WTC11 (cell line): ENCODE measurements at regions not wholly inside any gene's neighbourhood (a gene's known extent, or its start where the extent isn't known, plus 50 kb on each side); places are given as distances from the start of the nearest gene placed in this dataset.

Experiments
- ATAC-seq: fragments of 200-7000 bp; cut with Tn5 transposase; 2 replicates; pipeline ENCODE4 v1.10.0; 2021; ENCODE audit warnings: mild to moderate bottlenecking, moderate library complexity
- CTCF ChIA-PET: fragments of 300-600 bp; sonication (Branson Sonifier 250); formaldehyde crosslinking; loops from one replicate; lab custom pipeline; 2021; ENCODE audit warnings: antibody characterized with exemption; lab: Charles Lee
- POLR2A ChIA-PET: fragments of 350-600 bp; sonication (Branson Sonifier 250); formaldehyde crosslinking; loops from one replicate; lab custom pipeline; 2021; ENCODE audit warnings: antibody characterized with exemption; lab: Charles Lee
- DNase-seq: peaks from one replicate; pipeline ENCODE4 v3.0.0; 2021; ENCODE audit warnings: low spot score
- H3K27ac Mint-ChIP-seq: 2 replicates; pipeline ENCODE4 v1.8.0; 2021; ENCODE audit warnings: mixed read lengths
- H3K27me3 Mint-ChIP-seq: 2 replicates; pipeline ENCODE4 v1.8.0; 2021; ENCODE audit warnings: low read depth, mild to moderate bottlenecking, moderate library complexity, mixed read lengths
- H3K36me3 Mint-ChIP-seq: 2 replicates; pipeline ENCODE4 v1.8.0; 2021; ENCODE audit warnings: mixed read lengths
- H3K4me1 Mint-ChIP-seq: 2 replicates; pipeline ENCODE4 v1.8.0; 2022; ENCODE audit warnings: mixed read lengths
- H3K4me3 Mint-ChIP-seq: 2 replicates; pipeline ENCODE4 v1.8.0; 2021; ENCODE audit warnings: mild to moderate bottlenecking, moderate library complexity, mixed read lengths
- H3K9me3 Mint-ChIP-seq: 2 replicates; pipeline ENCODE4 v1.8.0; 2021; ENCODE audit warnings: mixed read lengths
- ATF1 ChIP-seq: sonication (generic); formaldehyde crosslinking; IDR thresholded peaks from 2 replicates; pipeline ENCODE4 v1.8.1; 2023; ENCODE audit warnings: mild to moderate bottlenecking, moderate library complexity, missing genetic modification reagents
- CDX4 ChIP-seq: fragments of 250-450 bp; sonication (Bioruptor Pico); IDR thresholded peaks from 2 replicates; pipeline ENCODE4 v1.9.0; 2021; ENCODE audit warnings: moderate library complexity, mild to moderate bottlenecking, inconsistent platforms, borderline replicate concordance
- CTCF ChIP-seq: fragments of 200-600 bp; IDR thresholded peaks from 2 replicates; pipeline ENCODE4 v1.8.0; 2022; ENCODE audit warnings: antibody characterized with exemption
- FOXP1 ChIP-seq: sonication (generic); formaldehyde crosslinking; IDR thresholded peaks from 2 replicates; pipeline ENCODE4 v1.8.0; 2022; ENCODE audit warnings: missing genetic modification reagents, mild to moderate bottlenecking, moderate library complexity, borderline replicate concordance
- JUN ChIP-seq: sonication (generic); formaldehyde crosslinking; IDR thresholded peaks from 2 replicates; pipeline ENCODE4 v1.8.0; 2023; ENCODE audit warnings: mild to moderate bottlenecking, missing genetic modification reagents
- MYBL2 ChIP-seq: sonication (generic); formaldehyde crosslinking; IDR thresholded peaks from 2 replicates; pipeline ENCODE4 v1.8.1; 2023; ENCODE audit warnings: mild to moderate bottlenecking, moderate library complexity, missing genetic modification reagents
- NR1H2 ChIP-seq: sonication (generic); formaldehyde crosslinking; IDR thresholded peaks from 2 replicates; pipeline ENCODE4 v1.9.0; 2021; ENCODE audit warnings: mild to moderate bottlenecking, moderate library complexity, missing genetic modification reagents
- OVOL2 ChIP-seq: fragments of 250-450 bp; sonication (Bioruptor Pico); IDR thresholded peaks from 2 replicates; pipeline ENCODE4 v1.9.0; 2021; ENCODE audit warnings: mild to moderate bottlenecking, borderline replicate concordance
- RELA ChIP-seq: sonication (generic); formaldehyde crosslinking; IDR thresholded peaks from 2 replicates; pipeline ENCODE4 v1.8.1; 2022; ENCODE audit warnings: missing genetic modification reagents, mild to moderate bottlenecking, borderline replicate concordance
- SMAD4 ChIP-seq: sonication (generic); formaldehyde crosslinking; IDR thresholded peaks from 2 replicates; pipeline ENCODE4 v1.8.0; 2022; ENCODE audit warnings: mild to moderate bottlenecking, missing genetic modification reagents
- ZBTB21 ChIP-seq: sonication (generic); formaldehyde crosslinking; IDR thresholded peaks from 2 replicates; pipeline ENCODE4 v1.8.1; 2023; ENCODE audit warnings: mild to moderate bottlenecking, missing genetic modification reagents, borderline replicate concordance
- ZNF281 ChIP-seq: sonication (generic); formaldehyde crosslinking; IDR thresholded peaks from 2 replicates; pipeline ENCODE4 v1.8.0; 2023; ENCODE audit warnings: mild to moderate bottlenecking, missing genetic modification reagents
- ZNF512 ChIP-seq: sonication (generic); formaldehyde crosslinking; IDR thresholded peaks from 2 replicates; pipeline ENCODE4 v1.8.1; 2022; ENCODE audit warnings: missing genetic modification reagents, borderline replicate concordance
- ZNF532 ChIP-seq: fragments of 250-450 bp; sonication (Bioruptor Pico); IDR thresholded peaks from 2 replicates; pipeline ENCODE4 v1.9.0; 2021; ENCODE audit warnings: mild to moderate bottlenecking, borderline replicate concordance
- TF ChIP-seq, protein P1 (sequence below): sonication (generic); formaldehyde crosslinking; IDR thresholded peaks from 2 replicates; pipeline ENCODE4 v1.8.1; 2022; ENCODE audit warnings: mild to moderate bottlenecking, missing genetic modification reagents, moderate library complexity, borderline replicate concordance
- TF ChIP-seq, protein P2 (sequence below): sonication (generic); formaldehyde crosslinking; IDR thresholded peaks from 2 replicates; pipeline ENCODE4 v1.8.1; 2023; ENCODE audit warnings: mild to moderate bottlenecking, missing genetic modification reagents

DNA sequence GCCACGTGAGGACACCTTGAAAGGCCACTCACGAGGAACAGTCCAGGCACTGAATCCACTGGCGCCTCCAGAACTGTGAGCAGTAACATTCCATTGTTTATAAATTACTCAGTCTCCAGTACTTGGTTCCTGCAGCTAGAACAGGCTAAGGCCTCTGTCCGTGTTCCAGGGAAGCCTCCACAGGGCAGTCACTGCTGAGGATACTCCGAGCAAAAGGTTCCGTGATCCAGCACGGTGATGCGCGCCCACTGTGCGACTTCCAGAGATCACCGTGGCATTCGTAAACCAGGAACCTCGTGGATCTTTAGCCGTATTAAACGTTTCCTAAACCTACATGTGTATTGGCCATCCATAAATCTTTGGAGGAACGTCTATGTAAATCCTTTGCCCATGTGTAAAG is 51.5 kb upstream of the SALL3 start:
- TF ChIP-seq OVOL2 (no peak), ZNF512 (CRISPR knock-in tag) (no peak), CDX4 (no peak), RELA (CRISPR knock-in tag) (no peak), ZNF281 (CRISPR knock-in tag) (no peak), FOXP1 (no peak), ZBTB21 (CRISPR knock-in tag) (no peak), ATF1 (CRISPR knock-in tag) (no peak), NR1H2 (CRISPR knock-in tag) (no peak), ZNF532 (CRISPR knock-in tag) (no peak)
- TF ChIP-seq, protein P1, sequence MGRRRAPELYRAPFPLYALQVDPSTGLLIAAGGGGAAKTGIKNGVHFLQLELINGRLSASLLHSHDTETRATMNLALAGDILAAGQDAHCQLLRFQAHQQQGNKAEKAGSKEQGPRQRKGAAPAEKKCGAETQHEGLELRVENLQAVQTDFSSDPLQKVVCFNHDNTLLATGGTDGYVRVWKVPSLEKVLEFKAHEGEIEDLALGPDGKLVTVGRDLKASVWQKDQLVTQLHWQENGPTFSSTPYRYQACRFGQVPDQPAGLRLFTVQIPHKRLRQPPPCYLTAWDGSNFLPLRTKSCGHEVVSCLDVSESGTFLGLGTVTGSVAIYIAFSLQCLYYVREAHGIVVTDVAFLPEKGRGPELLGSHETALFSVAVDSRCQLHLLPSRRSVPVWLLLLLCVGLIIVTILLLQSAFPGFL (CRISPR knock-in tag) = no peak
- TF ChIP-seq, protein P2, sequence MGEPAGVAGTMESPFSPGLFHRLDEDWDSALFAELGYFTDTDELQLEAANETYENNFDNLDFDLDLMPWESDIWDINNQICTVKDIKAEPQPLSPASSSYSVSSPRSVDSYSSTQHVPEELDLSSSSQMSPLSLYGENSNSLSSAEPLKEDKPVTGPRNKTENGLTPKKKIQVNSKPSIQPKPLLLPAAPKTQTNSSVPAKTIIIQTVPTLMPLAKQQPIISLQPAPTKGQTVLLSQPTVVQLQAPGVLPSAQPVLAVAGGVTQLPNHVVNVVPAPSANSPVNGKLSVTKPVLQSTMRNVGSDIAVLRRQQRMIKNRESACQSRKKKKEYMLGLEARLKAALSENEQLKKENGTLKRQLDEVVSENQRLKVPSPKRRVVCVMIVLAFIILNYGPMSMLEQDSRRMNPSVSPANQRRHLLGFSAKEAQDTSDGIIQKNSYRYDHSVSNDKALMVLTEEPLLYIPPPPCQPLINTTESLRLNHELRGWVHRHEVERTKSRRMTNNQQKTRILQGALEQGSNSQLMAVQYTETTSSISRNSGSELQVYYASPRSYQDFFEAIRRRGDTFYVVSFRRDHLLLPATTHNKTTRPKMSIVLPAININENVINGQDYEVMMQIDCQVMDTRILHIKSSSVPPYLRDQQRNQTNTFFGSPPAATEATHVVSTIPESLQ (CRISPR knock-in tag) = no peak
- H3K27me3 Mint-ChIP-seq = no peaks in the 10 kb centered on the region; the same call in 1 of the 2 replicates
- H3K4me1 Mint-ChIP-seq = no peaks in the 10 kb centered on the region
- H3K27ac Mint-ChIP-seq = no peak overlapping the region
- ChIA-PET POLR2A (no interaction called here), CTCF (no interaction called here)
- 0 out of 2 replicates have a peak, but pooled peaks cover 5% of the 10 kb centered on the region for H3K36me3 Mint-ChIP-seq
- no peak overlapping the region for H3K4me3 Mint-ChIP-seq
- H3K9me3 Mint-ChIP-seq = peaks cover 12% of the 10 kb centered on the region
- ATAC-seq (no peak), DNase-seq (no peak)

DNA sequence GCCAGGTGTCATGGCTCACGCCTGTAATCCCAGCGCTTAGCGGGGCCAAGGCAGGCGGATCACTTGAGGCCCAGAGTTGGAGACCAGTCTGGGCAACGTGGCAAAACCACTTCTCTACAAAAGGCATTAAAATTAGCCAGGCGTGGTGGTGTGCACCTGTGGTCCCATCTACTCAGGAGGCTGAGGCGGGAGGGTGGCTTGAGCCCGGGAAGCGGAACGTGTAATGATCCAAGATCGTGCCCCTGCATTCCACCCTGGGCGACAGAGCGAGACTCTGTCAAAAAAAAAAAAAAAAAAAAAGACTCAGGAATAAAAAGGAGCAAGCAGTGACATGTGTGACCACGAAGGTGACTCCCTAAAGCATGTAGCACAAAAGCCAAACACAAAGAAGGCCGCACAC is 50.1 kb upstream of the SALL3 start:
- 0 out of 2 replicates have a peak, but pooled peaks cover 5% of the 10 kb centered on the region for H3K36me3 Mint-ChIP-seq
- H3K9me3 Mint-ChIP-seq = peaks cover 12% of the 10 kb centered on the region
- ATAC-seq (no peak), DNase-seq (no peak)
- POLR2A ChIA-PET = no interaction called here
- H3K27ac Mint-ChIP-seq = no peak overlapping the region
- CTCF ChIA-PET = no interaction called here
- H3K4me3 Mint-ChIP-seq = no peak overlapping the region
- H3K27me3 Mint-ChIP-seq = no peaks in the 10 kb centered on the region; the same call in 1 of the 2 replicates
- no peaks in the 10 kb centered on the region for H3K4me1 Mint-ChIP-seq
- TF ChIP-seq JUN (CRISPR knock-in tag) = no peak
- no peak for TF ChIP-seq MYBL2 (CRISPR knock-in tag)
- no peak for TF ChIP-seq ZNF281 (CRISPR knock-in tag)
- no peak for TF ChIP-seq FOXP1
- no peak for TF ChIP-seq SMAD4
- TF ChIP-seq CDX4 = no peak
- TF ChIP-seq CTCF = no peak
